GM18498 (cell line): ENCODE measurements at regions not wholly inside any gene's neighbourhood (a gene's known extent, or its start where the extent isn't known, plus 50 kb on each side); places are given as distances from the start of the nearest gene placed in this dataset.

Experiments used
- ATAC-seq: cut with Tn5 transposase; IDR thresholded peaks from one replicate; pipeline ENCODE4 v1.9.1; 2021; ENCODE audit warnings: mild to moderate bottlenecking, moderate library complexity; ENCODE audit not compliant: unreplicated experiment

DNA sequence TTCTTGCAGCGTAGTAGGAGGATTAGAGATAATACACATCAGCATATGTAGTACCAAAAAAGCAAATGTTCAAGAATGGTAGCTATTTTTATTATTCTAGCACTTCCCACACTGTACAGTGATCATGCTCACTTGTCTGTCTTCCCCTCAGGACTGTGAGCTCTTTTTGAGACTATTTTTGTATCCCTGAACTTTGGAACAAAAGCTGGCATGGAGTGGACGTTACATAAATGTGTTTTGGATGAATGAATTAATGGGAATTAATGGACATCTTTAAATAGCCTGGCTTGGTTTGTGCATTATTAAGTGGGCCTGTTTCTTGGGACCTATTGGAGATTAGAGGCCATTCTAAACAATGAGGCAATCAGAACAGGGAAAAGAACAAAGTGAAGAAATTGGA lies 243.7 kb downstream of the CD83 start:
- ATAC-seq = no peak

DNA sequence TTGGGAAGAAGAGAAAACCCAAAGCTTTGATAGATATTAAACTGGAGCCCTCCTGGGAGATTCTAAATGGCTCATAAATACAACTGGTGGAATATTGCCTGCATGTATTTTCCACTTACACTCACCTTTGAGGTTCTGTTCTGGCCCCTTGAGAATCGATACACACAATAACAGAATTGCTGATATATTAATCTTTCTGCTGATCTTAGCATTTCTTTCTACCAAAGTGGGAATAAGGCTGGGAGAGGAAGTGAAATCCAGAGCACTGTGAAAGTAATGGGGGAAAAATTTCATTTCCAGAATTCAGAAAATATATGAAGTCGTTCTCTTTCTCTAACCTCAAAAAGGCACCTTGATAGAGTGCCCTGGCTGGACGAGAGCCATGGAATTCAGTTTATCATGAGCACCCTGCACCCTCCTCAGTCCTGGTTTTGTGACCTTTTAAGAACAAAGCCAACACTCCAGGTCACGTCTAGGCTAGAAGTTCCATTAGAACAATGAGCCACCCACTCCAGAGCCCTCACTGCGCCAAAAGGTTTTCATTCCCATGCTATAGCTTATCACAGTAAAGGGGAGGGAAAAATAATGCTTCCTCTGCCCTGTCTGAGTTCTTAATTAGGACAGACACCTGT lies 244.5 kb downstream of the CD83 start:
- ATAC-seq = no peak

DNA sequence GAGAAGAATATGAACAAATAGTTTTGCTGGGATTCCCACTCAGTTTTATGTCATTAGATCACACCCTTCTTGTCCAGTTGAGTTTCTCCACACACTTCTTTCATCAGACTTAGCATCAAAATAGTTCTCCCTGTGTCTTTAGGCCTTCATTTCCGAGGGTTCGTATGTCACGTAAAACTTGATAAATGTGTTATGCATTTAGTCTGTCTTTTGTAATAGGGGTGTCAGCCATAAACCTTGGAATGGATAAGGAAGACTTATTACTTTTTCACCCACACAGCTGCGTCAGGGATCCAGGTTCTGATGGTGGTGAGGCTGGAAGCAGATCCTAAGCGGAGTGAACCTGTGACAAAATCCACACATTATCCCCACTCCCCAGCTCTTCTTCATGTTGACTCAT lies 246.8 kb downstream of the CD83 start:
- no peak for ATAC-seq

DNA sequence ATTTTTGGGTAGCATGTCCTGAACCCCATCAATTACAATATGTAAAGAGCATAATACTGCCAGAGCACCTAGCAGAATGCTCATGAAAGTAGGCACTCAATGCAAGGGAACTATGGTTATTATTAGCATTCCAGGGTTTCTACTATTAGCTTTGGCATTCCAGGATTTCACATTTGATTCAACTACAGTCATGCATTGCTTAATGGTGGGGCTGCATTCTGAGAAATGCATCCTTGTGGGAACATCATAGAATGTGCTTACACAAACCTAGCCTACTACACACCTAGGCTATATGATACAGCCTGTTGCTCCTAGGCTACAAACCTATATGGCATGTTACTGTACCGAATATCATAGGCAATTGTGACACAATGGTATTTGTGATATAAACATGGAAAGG lies 247.8 kb downstream of the CD83 start:
- no peak for ATAC-seq

GRCh38 chr6:14366315-14366714 lies 248.7 kb downstream of the CD83 start:
- ATAC-seq = no peak

- ATAC-seq = no peak
These were observed 249.3 kb downstream of the CD83 start for GRCh38 chr6:14366872-14367271.

DNA sequence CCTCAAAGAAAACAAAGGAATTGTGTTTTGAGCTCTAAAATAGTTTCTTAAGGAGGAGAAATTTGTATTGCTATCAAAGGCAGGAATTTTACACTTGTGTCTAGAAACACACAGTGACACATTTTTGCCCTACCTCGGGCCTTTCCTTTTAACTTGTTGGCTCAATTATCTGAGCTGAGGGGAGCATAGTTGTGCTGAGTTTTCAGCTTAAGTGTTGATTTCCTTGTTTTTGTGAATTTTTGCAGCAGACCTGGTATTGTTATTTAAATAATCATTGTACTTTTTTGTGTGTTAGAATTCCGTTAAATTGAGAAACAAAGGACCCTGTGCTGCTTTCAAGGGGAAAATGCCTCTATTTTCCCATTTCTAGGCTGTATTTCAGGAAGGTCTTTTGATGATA lies 249.7 kb downstream of the CD83 start:
- no peak for ATAC-seq

DNA sequence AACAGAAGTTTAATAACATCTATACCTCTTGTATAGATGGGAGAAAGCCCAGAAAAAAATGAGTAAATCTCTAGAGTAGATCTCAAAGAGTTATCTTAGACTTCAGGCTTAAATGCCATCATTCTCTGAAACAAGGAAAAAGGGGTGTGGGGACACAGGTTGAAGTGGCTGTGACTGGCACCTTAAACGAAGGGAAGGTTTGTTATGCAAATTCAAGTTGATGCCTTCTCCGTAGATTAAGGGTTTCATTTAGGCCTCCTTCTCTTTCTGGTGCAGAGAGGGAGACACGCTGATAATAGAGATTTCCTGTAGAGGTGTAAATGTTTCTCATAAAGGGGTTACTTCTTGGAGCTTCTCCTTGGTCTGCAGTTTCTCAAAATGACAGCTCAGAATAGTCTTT lies 252.1 kb downstream of the CD83 start:
- no peak for ATAC-seq

GRCh38 chr6:14371530-14371929 lies 254.0 kb downstream of the CD83 start:
- ATAC-seq = peak; percentile 44

- no peak for ATAC-seq
These were observed 255.3 kb downstream of the CD83 start for GRCh38 chr6:14372734-14373489.

- no peak for ATAC-seq
These were observed 256.3 kb downstream of the CD83 start for GRCh38 chr6:14373648-14374437.

- no peak for ATAC-seq
These were observed 258.4 kb downstream of the CD83 start for GRCh38 chr6:14375930-14376329.

- no peak for ATAC-seq
These were observed 262.0 kb downstream of the CD83 start for GRCh38 chr6:14379568-14379967.

GRCh38 chr6:14380086-14380820 lies 262.7 kb downstream of the CD83 start:
- no peak for ATAC-seq

- no peak for ATAC-seq
These were observed 263.6 kb downstream of the CD83 start for GRCh38 chr6:14380901-14381828.

GRCh38 chr6:14381829-14382677 lies 264.5 kb downstream of the CD83 start:
- ATAC-seq = peak; percentile 57

DNA sequence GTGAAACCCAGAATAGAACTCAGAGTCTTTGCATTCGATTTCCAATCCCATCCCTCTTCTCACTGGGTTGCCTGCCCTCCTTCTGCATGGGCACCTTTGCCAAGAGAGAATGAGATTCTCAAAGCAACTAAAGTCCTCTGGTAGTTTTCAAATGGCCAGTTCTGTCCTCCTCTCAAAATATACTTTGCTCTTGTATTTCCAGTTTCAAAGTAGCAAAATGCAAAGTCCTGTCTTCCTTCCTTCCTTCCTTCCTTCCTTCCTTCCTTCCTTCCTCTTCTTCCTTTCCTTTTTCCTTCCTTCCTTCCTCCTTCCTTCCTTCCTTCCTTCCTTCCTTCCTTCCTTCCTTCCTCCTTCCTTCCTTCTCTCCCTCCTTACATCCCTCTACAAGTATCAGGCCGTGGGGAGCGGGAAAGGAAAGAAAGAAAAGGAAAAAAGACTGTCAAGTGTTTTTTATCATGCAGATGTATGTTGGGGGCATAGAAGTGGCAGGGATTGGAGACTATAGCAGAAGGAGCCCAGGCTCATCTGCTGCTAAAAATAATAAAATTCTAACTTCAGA lies 265.2 kb downstream of the CD83 start:
- no peak for ATAC-seq

DNA sequence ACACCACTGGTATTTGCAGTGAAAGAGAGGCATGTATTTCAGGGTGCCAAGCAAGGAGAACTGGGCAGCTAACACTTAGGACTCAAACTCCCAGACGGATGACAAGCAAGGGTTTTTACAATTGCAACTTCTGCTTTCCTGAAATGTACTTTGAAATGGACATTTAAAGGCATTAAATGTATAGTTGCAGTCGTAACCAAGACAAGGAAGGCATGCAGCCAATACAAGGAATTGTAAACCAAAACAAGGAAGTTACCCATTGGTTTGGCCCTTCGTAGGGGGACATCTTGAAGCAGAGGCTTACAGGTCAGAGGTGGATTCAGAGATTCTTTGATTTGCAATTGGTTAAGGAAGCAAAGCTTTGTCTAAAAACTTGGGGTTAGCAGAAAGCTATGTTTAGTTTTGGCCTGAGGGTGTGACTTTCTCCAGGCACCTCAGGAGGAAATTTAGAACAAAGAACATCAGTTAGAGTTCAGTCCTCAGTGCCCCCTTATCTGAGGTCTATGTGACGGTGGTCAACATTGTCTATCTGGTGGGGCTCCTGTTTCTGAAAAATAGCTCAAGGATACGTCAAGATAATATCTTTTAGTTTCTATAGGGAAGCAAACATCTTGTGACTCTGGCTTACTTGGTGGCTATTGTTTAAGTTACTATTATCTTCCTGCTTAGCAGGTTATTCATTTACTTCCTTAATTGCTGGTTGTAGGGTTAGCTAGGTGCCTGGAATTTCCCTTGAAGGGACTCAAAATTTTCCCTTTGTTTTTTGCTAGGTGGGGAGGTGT lies 266.0 kb downstream of the CD83 start:
- no peak for ATAC-seq
